WTC11 (cell line): ENCODE measurements at regions not wholly inside any gene's neighbourhood (a gene's known extent, or its start where the extent isn't known, plus 50 kb on each side); places are given as distances from the start of the nearest gene placed in this dataset.

Experiments
- EMX1 ChIP-seq: fragments of 250-450 bp; sonication (Bioruptor Pico); IDR thresholded peaks from 2 replicates; pipeline ENCODE4 v1.8.0; 2021; ENCODE audit warnings: mild to moderate bottlenecking
- ERG ChIP-seq: fragments of 250-450 bp; sonication (Bioruptor Pico); IDR thresholded peaks from 2 replicates; pipeline ENCODE4 v1.8.0; 2021; ENCODE audit warnings: mild to moderate bottlenecking
- ESRRA ChIP-seq: sonication (generic); formaldehyde crosslinking; IDR thresholded peaks from 2 replicates; pipeline ENCODE4 v1.8.1; 2022; ENCODE audit warnings: mild to moderate bottlenecking, missing genetic modification reagents, borderline replicate concordance
- IRF2 ChIP-seq: sonication (generic); formaldehyde crosslinking; IDR thresholded peaks from 2 replicates; pipeline ENCODE4 v1.8.0; 2022; ENCODE audit warnings: low read depth, missing genetic modification reagents, borderline replicate concordance
- KAT7 ChIP-seq: sonication (generic); formaldehyde crosslinking; IDR thresholded peaks from 2 replicates; pipeline ENCODE4 v1.8.1; 2023; ENCODE audit warnings: missing genetic modification reagents, mild to moderate bottlenecking, borderline replicate concordance
- USF1 ChIP-seq: sonication (generic); formaldehyde crosslinking; IDR thresholded peaks from 2 replicates; pipeline ENCODE4 v1.8.0; 2022; ENCODE audit warnings: mild to moderate bottlenecking, missing genetic modification reagents

- TF ChIP-seq ESRRA (CRISPR knock-in tag) (no peak), EMX1 (CRISPR knock-in tag) (no peak), IRF2 (CRISPR knock-in tag) (no peak), ERG (CRISPR knock-in tag) (no peak), USF1 (CRISPR knock-in tag) (no peak), KAT7 (CRISPR knock-in tag) (no peak)
Observed at GRCh38 chr12:86312232-86312631, 56.0 kb upstream of the MGAT4C start (continued).
